COLO668 (cell line): ENCODE measurements at regions not wholly inside any gene's neighbourhood (a gene's known extent, or its start where the extent isn't known, plus 50 kb on each side); places are given as distances from the start of the nearest gene placed in this dataset.
A peak's percentile ranks its signal among the peaks of the same experiment; 100 is the strongest.

ENCODE experiments used
- DNase-seq: peaks from one replicate; lab custom pipeline; 2025; ENCODE audit not compliant: unreplicated experiment; lab: John Stamatoyannopoulos, UW

GRCh38 chr9:119775410-119775809 is 406.2 kb upstream of the BRINP1 start:
- DNase-seq: no peak

GRCh38 chr9:119773823-119774222 is 404.6 kb upstream of the BRINP1 start:
- no peak for DNase-seq

- no peak for DNase-seq
Observed at GRCh38 chr9:119771341-119771740, 402.1 kb upstream of the BRINP1 start.

GRCh38 chr9:119768266-119768665 is 399.0 kb upstream of the BRINP1 start:
- no peak for DNase-seq

GRCh38 chr9:119765632-119766175 is 396.5 kb upstream of the BRINP1 start:
- DNase-seq: no peak

- no peak for DNase-seq
Observed at GRCh38 chr9:119763260-119763659, 394.0 kb upstream of the BRINP1 start.

- DNase-seq: no peak
Observed at GRCh38 chr9:119761812-119762211, 392.6 kb upstream of the BRINP1 start.

- no peak for DNase-seq
Observed at GRCh38 chr9:119758990-119759389, 389.8 kb upstream of the BRINP1 start.

- peak; percentile 14 for DNase-seq
Observed at GRCh38 chr9:119758241-119758640, 389.0 kb upstream of the BRINP1 start.

- no peak for DNase-seq
Observed at GRCh38 chr9:119739476-119739875, 370.2 kb upstream of the BRINP1 start.

GRCh38 chr9:119736491-119737454 is 367.5 kb upstream of the BRINP1 start:
- peak; percentile 93 for DNase-seq

- DNase-seq: no peak
Observed at GRCh38 chr9:119727988-119728387, 358.8 kb upstream of the BRINP1 start.

GRCh38 chr9:119726035-119726434 is 356.8 kb upstream of the BRINP1 start:
- DNase-seq: no peak

- no peak for DNase-seq
Observed at GRCh38 chr9:119722384-119722783, 353.1 kb upstream of the BRINP1 start.

GRCh38 chr9:119712325-119712724 is 343.1 kb upstream of the BRINP1 start:
- no peak for DNase-seq

GRCh38 chr9:119709431-119709830 is 340.2 kb upstream of the BRINP1 start:
- DNase-seq: no peak

- DNase-seq: no peak
Observed at GRCh38 chr9:119707228-119707845, 338.1 kb upstream of the BRINP1 start.

- DNase-seq: no peak
Observed at GRCh38 chr9:119701651-119702050, 332.4 kb upstream of the BRINP1 start.

GRCh38 chr9:119698535-119698934 is 329.3 kb upstream of the BRINP1 start:
- DNase-seq: no peak

- no peak for DNase-seq
Observed at GRCh38 chr9:119697996-119698395, 328.8 kb upstream of the BRINP1 start.

GRCh38 chr9:119689879-119690278 is 320.6 kb upstream of the BRINP1 start:
- DNase-seq: no peak

- no peak for DNase-seq
Observed at GRCh38 chr9:119688547-119688946, 319.3 kb upstream of the BRINP1 start.
